ENCODE measurements at regions not wholly inside any gene's neighbourhood (a gene's known extent, or its start where the extent isn't known, plus 50 kb on each side); places are given as distances from the start of the nearest gene placed in this dataset.

GRCh38 chr3:64351713-64352638 lies 126.7 kb upstream of the PRICKLE2 start:
- no peaks in the 10 kb centered on the region for H3K79me2 ChIP-seq (ENCODE audit: low read depth)
- Mint-ChIP-seq H3K27ac (no peak overlapping the region), H3K4me3 (no peak overlapping the region), H3K4me1 (peaks cover 58% of the 10 kb centered on the region), H3K36me3 (no peaks in the 10 kb centered on the region), H3K27me3 (ENCODE audit: insufficient read depth, low read depth) (peaks cover 4% of the 10 kb centered on the region), H3K9me3 (no peaks in the 10 kb centered on the region)
- peaks cover 21% of the 10 kb centered on the region for H3K4me1 ChIP-seq
- no peaks in the 10 kb centered on the region for H4K20me1 ChIP-seq (ENCODE audit: low read depth)
- H3K4me2 ChIP-seq, result no peak overlapping the region
- no peak overlapping the region for H3K4me3 ChIP-seq
- H3K9ac ChIP-seq, result no peak overlapping the region
- DNase-seq (ENCODE audit: low spot score), result peak; percentile 47
- peaks cover 6% of the 10 kb centered on the region for H3F3A ChIP-seq (ENCODE audit: low read depth)
- TF ChIP-seq EZH2phosphoT487 (IDR thresholded peaks at IDR 0.05) (no peak), EZH2 (IDR thresholded peaks at IDR 0.05) (no peak)
- TF ChIP-seq, protein P1, sequence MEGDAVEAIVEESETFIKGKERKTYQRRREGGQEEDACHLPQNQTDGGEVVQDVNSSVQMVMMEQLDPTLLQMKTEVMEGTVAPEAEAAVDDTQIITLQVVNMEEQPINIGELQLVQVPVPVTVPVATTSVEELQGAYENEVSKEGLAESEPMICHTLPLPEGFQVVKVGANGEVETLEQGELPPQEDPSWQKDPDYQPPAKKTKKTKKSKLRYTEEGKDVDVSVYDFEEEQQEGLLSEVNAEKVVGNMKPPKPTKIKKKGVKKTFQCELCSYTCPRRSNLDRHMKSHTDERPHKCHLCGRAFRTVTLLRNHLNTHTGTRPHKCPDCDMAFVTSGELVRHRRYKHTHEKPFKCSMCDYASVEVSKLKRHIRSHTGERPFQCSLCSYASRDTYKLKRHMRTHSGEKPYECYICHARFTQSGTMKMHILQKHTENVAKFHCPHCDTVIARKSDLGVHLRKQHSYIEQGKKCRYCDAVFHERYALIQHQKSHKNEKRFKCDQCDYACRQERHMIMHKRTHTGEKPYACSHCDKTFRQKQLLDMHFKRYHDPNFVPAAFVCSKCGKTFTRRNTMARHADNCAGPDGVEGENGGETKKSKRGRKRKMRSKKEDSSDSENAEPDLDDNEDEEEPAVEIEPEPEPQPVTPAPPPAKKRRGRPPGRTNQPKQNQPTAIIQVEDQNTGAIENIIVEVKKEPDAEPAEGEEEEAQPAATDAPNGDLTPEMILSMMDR (IDR thresholded peaks at IDR 0.05), result no peak
- no peaks in the 10 kb centered on the region for H3K36me3 ChIP-seq
- H2AFZ ChIP-seq (replicated peaks), result no peak overlapping the region
- H3K27me3 ChIP-seq, result no peaks in the 10 kb centered on the region
- H3K9me3 ChIP-seq (ENCODE audit: low read depth), result no peaks in the 10 kb centered on the region
- H3K27ac ChIP-seq, result no peak overlapping the region

GRCh38 chr3:64349551-64349950 lies 124.3 kb upstream of the PRICKLE2 start:
- H3K36me3 Mint-ChIP-seq, result no peaks in the 10 kb centered on the region

DNA sequence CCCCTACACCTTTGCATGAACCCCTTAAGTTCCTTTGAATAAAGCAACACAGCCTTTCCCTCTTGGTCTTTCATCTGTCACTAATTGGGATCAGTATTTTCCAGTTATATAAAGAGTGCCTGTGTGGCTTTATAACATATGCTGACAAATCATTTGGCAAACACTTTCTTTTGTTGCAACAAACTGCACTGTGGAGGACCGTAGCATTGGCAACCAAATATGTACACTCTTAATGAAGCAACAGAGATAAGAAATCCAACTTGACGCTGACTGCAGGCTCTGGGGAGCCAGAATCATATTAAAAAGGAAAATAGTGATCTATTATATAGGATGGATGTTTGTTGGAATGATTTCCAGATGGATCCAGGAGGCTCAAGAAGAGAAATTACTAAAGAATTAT lies 120.1 kb upstream of the PRICKLE2 start:
- peaks cover 43% of the 10 kb centered on the region for H3K4me1 ChIP-seq
- no peak for TF ChIP-seq EZH2 (IDR thresholded peaks at IDR 0.05)
- TF ChIP-seq EZH2phosphoT487 (IDR thresholded peaks at IDR 0.05), result no peak
- TF ChIP-seq, protein P1 (IDR thresholded peaks at IDR 0.05), result no peak
- no peak overlapping the region for H2AFZ ChIP-seq (replicated peaks)
- H3K79me2 ChIP-seq (ENCODE audit: low read depth), result no peaks in the 10 kb centered on the region
- no peaks in the 10 kb centered on the region for H4K20me1 ChIP-seq (ENCODE audit: low read depth)
- no peak overlapping the region for H3K4me3 ChIP-seq
- H3K27ac ChIP-seq, result no peak overlapping the region
- H3K4me2 ChIP-seq, result no peak overlapping the region
- DNase-seq (ENCODE audit: low spot score), result no peak
- Mint-ChIP-seq H3K4me3 (no peak overlapping the region), H3K27me3 (ENCODE audit: insufficient read depth, low read depth) (peaks cover 7% of the 10 kb centered on the region), H3K36me3 (no peaks in the 10 kb centered on the region), H3K9me3 (no peaks in the 10 kb centered on the region), H3K4me1 (peaks cover 71% of the 10 kb centered on the region), H3K27ac (peak overlapping the region; percentile 35)
- H3K36me3 ChIP-seq, result no peaks in the 10 kb centered on the region
- H3F3A ChIP-seq (ENCODE audit: low read depth), result no peaks in the 10 kb centered on the region
- no peaks in the 10 kb centered on the region for H3K9me3 ChIP-seq (ENCODE audit: low read depth)
- no peaks in the 10 kb centered on the region for H3K27me3 ChIP-seq
- no peak overlapping the region for H3K9ac ChIP-seq

More at GRCh38 chr3:64349551-64349950, 124.3 kb upstream of the PRICKLE2 start:
- H3K79me2 ChIP-seq (ENCODE audit: low read depth), result no peaks in the 10 kb centered on the region
- no peak overlapping the region for H2AFZ ChIP-seq (replicated peaks)
- no peak for DNase-seq (ENCODE audit: low spot score)
- Mint-ChIP-seq H3K4me3 (no peak overlapping the region), H3K9me3 (no peaks in the 10 kb centered on the region), H3K4me1 (peaks cover 62% of the 10 kb centered on the region), H3K27ac (no peak overlapping the region), H3K27me3 (ENCODE audit: insufficient read depth, low read depth) (peaks cover 4% of the 10 kb centered on the region)
- H3K4me1 ChIP-seq, result peaks cover 18% of the 10 kb centered on the region
- no peaks in the 10 kb centered on the region for H4K20me1 ChIP-seq (ENCODE audit: low read depth)
- H3F3A ChIP-seq (ENCODE audit: low read depth), result no peaks in the 10 kb centered on the region
- H3K36me3 ChIP-seq, result no peaks in the 10 kb centered on the region
- H3K27ac ChIP-seq, result no peak overlapping the region
- no peaks in the 10 kb centered on the region for H3K27me3 ChIP-seq
- H3K9me3 ChIP-seq (ENCODE audit: low read depth), result no peaks in the 10 kb centered on the region
- no peak overlapping the region for H3K4me2 ChIP-seq
- no peak overlapping the region for H3K9ac ChIP-seq
- TF ChIP-seq EZH2phosphoT487 (IDR thresholded peaks at IDR 0.05), result no peak
- TF ChIP-seq, protein P1 (IDR thresholded peaks at IDR 0.05), result no peak
- no peak for TF ChIP-seq EZH2 (IDR thresholded peaks at IDR 0.05)
- H3K4me3 ChIP-seq, result no peak overlapping the region
